NT2/D1 (cell line): ENCODE measurements at regions not wholly inside any gene's neighbourhood (a gene's known extent, or its start where the extent isn't known, plus 50 kb on each side); places are given as distances from the start of the nearest gene placed in this dataset.
"Not testable (repeated sequence)": the region's sequence is repeated elsewhere in the genome, so short reads cannot be mapped to it uniquely, and the experiment has no call there.

Experiments
- DNase-seq: peaks from one replicate; pipeline ENCODE4 v3.0.0-alpha.2; 2011; ENCODE audit warnings: low read depth, low spot score
- H3K27me3 ChIP-seq: 2 replicates; pipeline ENCODE4 v1.6.0; 2011; ENCODE audit warnings: mild to moderate bottlenecking; ENCODE audit not compliant: insufficient read length, insufficient read depth
- H3K36me3 ChIP-seq: 2 replicates; pipeline ENCODE4 v1.6.1; 2011; ENCODE audit warnings: mild to moderate bottlenecking, low read length, mixed read lengths; ENCODE audit not compliant: insufficient read depth, insufficient read length
- H3K4me1 ChIP-seq: 2 replicates; pipeline ENCODE4 v1.5.1; 2011; ENCODE audit not compliant: insufficient read depth, insufficient read length
- H3K4me3 ChIP-seq: 2 replicates; pipeline ENCODE4 v1.5.1; 2011; ENCODE audit warnings: low read depth; ENCODE audit not compliant: insufficient read length
- H3K9ac ChIP-seq: 2 replicates; pipeline ENCODE4 v1.6.0; 2011; ENCODE audit warnings: low read depth; ENCODE audit not compliant: insufficient read length
- H3K9me3 ChIP-seq: 2 replicates; pipeline ENCODE4 v1.5.1; 2011; ENCODE audit warnings: mild to moderate bottlenecking, low read length; ENCODE audit not compliant: insufficient read depth

GRCh38 chr7:76739538-76739937 is 112.5 kb upstream of the POMZP3 start:
- H3K36me3 ChIP-seq, DNase-seq, H3K4me3 ChIP-seq, H3K27me3 ChIP-seq, H3K4me1 ChIP-seq, H3K9me3 ChIP-seq, H3K9ac ChIP-seq: not testable (repeated sequence)

DNA sequence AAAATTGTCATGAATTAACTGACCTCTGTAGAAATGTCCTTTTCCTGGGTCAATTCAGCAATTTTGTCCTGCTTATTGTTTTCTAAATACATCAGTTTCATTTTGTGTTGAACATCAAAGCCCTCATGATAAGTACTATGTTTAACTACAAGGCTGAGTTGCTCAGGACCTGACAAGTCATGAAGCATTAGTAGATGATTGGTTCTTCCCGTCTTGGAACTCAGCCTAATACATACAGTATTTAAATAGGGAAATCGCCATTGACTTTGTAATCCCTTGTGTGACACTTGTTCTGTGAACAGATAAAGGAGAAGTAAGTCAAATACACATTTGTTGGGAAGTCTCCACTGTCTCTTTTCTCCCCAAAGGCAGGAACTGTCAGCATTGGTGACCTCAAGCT is 109.6 kb upstream of the POMZP3 start:
- not testable (repeated sequence) for H3K36me3 ChIP-seq, H3K4me1 ChIP-seq, H3K9ac ChIP-seq, H3K4me3 ChIP-seq, H3K9me3 ChIP-seq, H3K27me3 ChIP-seq, DNase-seq

- H3K36me3 ChIP-seq, H3K4me3 ChIP-seq, DNase-seq, H3K9ac ChIP-seq, H3K9me3 ChIP-seq, H3K4me1 ChIP-seq, H3K27me3 ChIP-seq: not testable (repeated sequence)
These were observed 109.0 kb upstream of the POMZP3 start for GRCh38 chr7:76736091-76736490.

GRCh38 chr7:76735668-76736067 is 108.6 kb upstream of the POMZP3 start:
- H3K36me3 ChIP-seq, H3K4me1 ChIP-seq, H3K27me3 ChIP-seq, H3K4me3 ChIP-seq, DNase-seq, H3K9me3 ChIP-seq, H3K9ac ChIP-seq: not testable (repeated sequence)

GRCh38 chr7:76728571-76728974 is 101.5 kb upstream of the POMZP3 start:
- H3K4me1 ChIP-seq, DNase-seq, H3K27me3 ChIP-seq, H3K36me3 ChIP-seq, H3K9ac ChIP-seq, H3K9me3 ChIP-seq: not testable (repeated sequence)
- peak overlapping the region; percentile 37 for H3K4me3 ChIP-seq

- not testable (repeated sequence) for H3K36me3 ChIP-seq, H3K9ac ChIP-seq, H3K4me1 ChIP-seq, H3K9me3 ChIP-seq, H3K4me3 ChIP-seq, H3K27me3 ChIP-seq, DNase-seq
These were observed 96.8 kb upstream of the POMZP3 start for GRCh38 chr7:76723928-76724327.

GRCh38 chr7:76716551-76716950 is 89.5 kb upstream of the POMZP3 start:
- not testable (repeated sequence) for DNase-seq, H3K9me3 ChIP-seq, H3K27me3 ChIP-seq

DNA sequence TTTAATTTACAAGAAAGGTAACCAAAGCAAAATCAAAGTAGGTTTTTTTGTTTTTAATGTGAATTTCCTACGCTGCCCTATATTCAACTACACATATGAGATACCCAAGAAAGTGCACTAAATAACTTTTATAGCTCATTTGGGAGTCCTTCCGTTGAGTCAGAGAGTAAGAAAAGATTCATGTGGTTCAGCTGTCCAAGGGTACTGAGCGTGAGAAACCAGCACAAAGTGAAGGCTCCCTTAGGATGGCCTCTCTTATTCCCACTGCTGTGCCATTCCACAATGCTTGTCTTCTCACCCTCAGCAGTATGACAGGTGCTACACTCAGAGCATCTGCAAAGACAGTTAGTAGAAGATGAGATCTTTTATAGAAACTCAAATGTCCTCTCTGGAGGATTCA is 85.8 kb upstream of the POMZP3 start:
- DNase-seq, H3K4me1 ChIP-seq, H3K4me3 ChIP-seq, H3K9me3 ChIP-seq, H3K36me3 ChIP-seq, H3K27me3 ChIP-seq, H3K9ac ChIP-seq: not testable (repeated sequence)

More at GRCh38 chr7:76716551-76716950, 89.5 kb upstream of the POMZP3 start:
- H3K4me1 ChIP-seq, H3K4me3 ChIP-seq, H3K36me3 ChIP-seq, H3K9ac ChIP-seq: not testable (repeated sequence)

- H3K9me3 ChIP-seq, DNase-seq, H3K9ac ChIP-seq, H3K4me3 ChIP-seq, H3K4me1 ChIP-seq, H3K36me3 ChIP-seq, H3K27me3 ChIP-seq: not testable (repeated sequence)
These were observed 84.6 kb upstream of the POMZP3 start for GRCh38 chr7:76711648-76712047.

- H3K9me3 ChIP-seq, H3K9ac ChIP-seq, H3K27me3 ChIP-seq, H3K4me3 ChIP-seq, DNase-seq, H3K4me1 ChIP-seq, H3K36me3 ChIP-seq: not testable (repeated sequence)
These were observed 82.6 kb upstream of the POMZP3 start for GRCh38 chr7:76709703-76710102.

GRCh38 chr7:76708446-76708845 is 81.4 kb upstream of the POMZP3 start:
- H3K4me1 ChIP-seq, H3K4me3 ChIP-seq, H3K27me3 ChIP-seq, H3K9ac ChIP-seq, H3K36me3 ChIP-seq, DNase-seq, H3K9me3 ChIP-seq: not testable (repeated sequence)

- H3K27me3 ChIP-seq, H3K36me3 ChIP-seq, H3K9ac ChIP-seq, H3K4me1 ChIP-seq, DNase-seq, H3K4me3 ChIP-seq, H3K9me3 ChIP-seq: not testable (repeated sequence)
These were observed 76.7 kb upstream of the POMZP3 start for GRCh38 chr7:76703815-76704214.

- H3K36me3 ChIP-seq, H3K4me1 ChIP-seq, DNase-seq, H3K4me3 ChIP-seq, H3K27me3 ChIP-seq, H3K9me3 ChIP-seq, H3K9ac ChIP-seq: not testable (repeated sequence)
These were observed 59.2 kb upstream of the POMZP3 start for GRCh38 chr7:76686277-76686676.
